ENCODE measurements at regions not wholly inside any gene's neighbourhood (a gene's known extent, or its start where the extent isn't known, plus 50 kb on each side); places are given as distances from the start of the nearest gene placed in this dataset.
A peak's percentile ranks its signal among the peaks of the same experiment; 100 is the strongest.
"Not testable (repeated sequence)": the region's sequence is repeated elsewhere in the genome, so short reads cannot be mapped to it uniquely, and the experiment has no call there.

GRCh38 chr7:55743454-55743717, 119.2 kb downstream of the SEPTIN14 start:
- in situ Hi-C loops (cut with HindIII; ENCODE audit: low sequenced_read_pairs); H3K4me3 ChIP-seq (ENCODE audit: low read depth, low read length); DNase-seq (ENCODE audit: low read depth, low spot score): not testable (repeated sequence)

DNA sequence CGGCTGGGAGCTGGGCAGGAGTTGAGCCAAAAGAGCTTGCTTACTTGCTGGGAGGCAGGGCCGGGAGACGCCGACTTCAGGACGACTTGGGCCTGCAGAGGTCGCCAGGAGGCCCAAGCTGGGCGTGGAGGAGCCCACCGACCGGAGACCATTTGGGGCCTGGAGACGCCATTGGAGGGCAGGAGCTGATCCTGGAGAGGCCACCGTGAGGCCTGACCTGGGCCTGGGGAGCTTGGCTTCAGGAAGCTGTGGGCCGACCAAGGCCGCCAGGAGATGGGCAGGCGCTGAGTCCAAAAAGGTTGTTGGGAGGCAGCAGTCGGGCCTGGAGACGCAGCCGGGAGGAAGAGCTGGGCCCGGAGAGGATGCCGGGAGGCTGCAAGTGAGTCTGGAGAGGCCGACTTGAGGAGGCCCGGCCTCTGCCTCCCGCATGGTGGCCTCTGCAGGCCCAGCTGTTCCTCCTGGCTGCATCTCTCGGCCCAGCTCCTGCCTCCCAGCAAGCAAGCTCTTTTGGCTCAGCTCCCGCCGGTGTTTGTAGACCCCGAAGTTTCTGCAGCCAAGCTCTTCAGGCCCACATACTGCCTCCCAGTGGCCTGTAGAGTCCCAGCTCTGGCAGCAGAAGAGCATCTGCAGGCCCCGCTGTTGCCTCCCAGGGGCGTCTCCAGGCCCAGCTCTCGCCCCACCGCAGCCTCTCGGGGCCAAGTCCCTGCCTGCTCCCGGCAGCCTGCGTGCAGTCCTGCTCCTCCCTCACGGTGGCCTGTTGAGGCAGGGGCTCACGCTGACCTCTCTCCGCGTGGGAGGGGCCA, 119.7 kb downstream of the SEPTIN14 start:
- H3K4me3 ChIP-seq (ENCODE audit: low read depth, low read length); DNase-seq (ENCODE audit: low read depth, low spot score); in situ Hi-C loops (cut with HindIII; ENCODE audit: low sequenced_read_pairs): not testable (repeated sequence)

GRCh38 chr7:55741721-55742631, 120.6 kb downstream of the SEPTIN14 start:
- H3K4me3 ChIP-seq (ENCODE audit: low read depth, low read length); DNase-seq (ENCODE audit: low read depth, low spot score); in situ Hi-C loops (cut with HindIII; ENCODE audit: low sequenced_read_pairs): not testable (repeated sequence)

- H3K4me3 ChIP-seq (ENCODE audit: low read depth, low read length); in situ Hi-C loops (cut with HindIII; ENCODE audit: low sequenced_read_pairs); DNase-seq (ENCODE audit: low read depth, low spot score): not testable (repeated sequence)
Measured at GRCh38 chr7:55740633-55741250, 121.8 kb downstream of the SEPTIN14 start.

GRCh38 chr7:55740053-55740452, 122.5 kb downstream of the SEPTIN14 start:
- in situ Hi-C loops (cut with HindIII; ENCODE audit: low sequenced_read_pairs); H3K4me3 ChIP-seq (ENCODE audit: low read depth, low read length); DNase-seq (ENCODE audit: low read depth, low spot score): not testable (repeated sequence)

GRCh38 chr7:55736641-55737221, 125.8 kb downstream of the SEPTIN14 start:
- DNase-seq (ENCODE audit: low read depth, low spot score); H3K4me3 ChIP-seq (ENCODE audit: low read depth, low read length); in situ Hi-C loops (cut with HindIII; ENCODE audit: low sequenced_read_pairs): not testable (repeated sequence)

DNA sequence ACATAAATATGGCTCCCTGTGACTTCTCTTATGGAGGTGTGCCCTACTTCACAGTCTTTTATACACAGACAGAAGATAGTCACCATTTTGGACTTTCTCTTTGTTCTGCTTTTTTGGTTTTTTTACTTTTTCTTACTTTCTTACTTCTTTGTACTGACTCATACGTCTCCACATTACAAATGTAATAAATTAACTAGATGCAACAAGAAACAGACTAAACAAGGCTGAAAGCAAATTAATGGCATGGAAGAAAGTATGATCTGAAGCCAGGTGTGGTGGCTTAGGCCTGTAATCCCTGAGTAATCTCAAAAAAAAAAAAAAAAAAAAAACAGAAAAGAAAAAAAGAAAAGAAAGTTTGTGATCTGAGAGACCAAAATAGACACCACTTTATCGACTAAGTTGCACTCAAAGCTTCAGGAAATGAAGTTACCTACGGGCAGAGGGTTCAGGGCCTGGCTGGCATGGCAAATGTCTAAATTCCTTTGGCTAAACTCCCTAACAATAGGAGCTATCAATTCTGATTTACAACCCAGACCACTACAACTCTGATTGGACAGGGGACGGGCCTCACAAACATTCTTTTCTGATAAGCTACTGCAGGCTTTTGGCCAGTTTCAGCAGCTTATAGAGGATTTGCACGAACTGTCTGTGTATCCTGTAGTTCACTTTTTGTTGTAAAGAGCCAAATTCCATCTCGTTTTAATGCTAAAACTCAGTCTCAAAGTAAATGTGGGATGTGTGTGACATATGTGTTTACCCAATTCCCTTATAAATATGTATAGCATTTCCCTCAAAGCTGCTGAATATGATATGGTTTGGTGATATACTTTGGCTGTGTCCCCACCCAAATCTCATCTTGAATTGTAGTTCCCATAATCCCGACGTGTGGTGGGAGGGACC, 129.1 kb downstream of the SEPTIN14 start:
- TF ChIP-seq CTCF (IDR thresholded peaks at IDR 0.05; ENCODE audit: low read depth, low read length): no peak
- DNase-seq (ENCODE audit: low read depth, low spot score): peak; percentile 63
- H3K4me3 ChIP-seq (ENCODE audit: low read depth, low read length): no peak overlapping the region
- in situ Hi-C loops (cut with HindIII; ENCODE audit: low sequenced_read_pairs): no loop called here

GRCh38 chr7:55731931-55732330, 130.6 kb downstream of the SEPTIN14 start:
- no peak for TF ChIP-seq CTCF (IDR thresholded peaks at IDR 0.05; ENCODE audit: low read depth, low read length)
- in situ Hi-C loops (cut with HindIII; ENCODE audit: low sequenced_read_pairs): no loop called here
- H3K4me3 ChIP-seq (ENCODE audit: low read depth, low read length): no peak overlapping the region
- DNase-seq (ENCODE audit: low read depth, low spot score): no peak

DNA sequence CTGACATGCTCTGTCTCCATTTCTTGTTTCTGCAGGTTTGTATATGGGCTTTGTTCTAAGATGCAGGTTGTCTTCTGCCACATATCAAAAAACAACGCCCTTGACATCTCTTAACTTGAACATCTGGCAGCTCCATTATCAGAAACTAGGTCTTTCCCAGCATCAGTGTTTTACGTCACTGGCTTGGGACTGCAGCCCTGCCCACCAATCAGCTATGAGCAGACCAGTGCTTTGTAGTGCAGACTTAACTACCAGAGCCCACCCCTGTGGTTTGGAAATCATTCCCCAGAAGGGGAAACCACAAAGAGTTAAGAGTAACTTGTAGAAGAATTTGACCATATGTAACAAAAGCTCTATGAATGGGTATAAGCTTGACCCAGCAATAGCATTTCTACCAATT, 132.4 kb downstream of the SEPTIN14 start:
- in situ Hi-C loops (cut with HindIII; ENCODE audit: low sequenced_read_pairs): no loop called here
- TF ChIP-seq CTCF (IDR thresholded peaks at IDR 0.05; ENCODE audit: low read depth, low read length): no peak
- DNase-seq (ENCODE audit: low read depth, low spot score): peak; percentile 48
- no peak overlapping the region for H3K4me3 ChIP-seq (ENCODE audit: low read depth, low read length)

Data from astrocyte of the spinal cord (primary cell).